T-helper 2 cell treated with Interferon-gamma antibody and Interleukin-4, amounts not matched to agents 5 μg/mL and 100 μg/mL, for 36 hours (primary cell): ENCODE measurements at regions not wholly inside any gene's neighbourhood (a gene's known extent, or its start where the extent isn't known, plus 50 kb on each side); places are given as distances from the start of the nearest gene placed in this dataset.
A peak's percentile ranks its signal among the peaks of the same experiment; 100 is the strongest.

Source experiments
- DNase-seq: peaks from one replicate; pipeline ENCODE4 v3.0.0; 2021; ENCODE audit warnings: low spot score
- H3K27ac Mint-ChIP-seq: one replicate; pipeline ENCODE4 v1.8.0; 2021; ENCODE audit warnings: mild to moderate bottlenecking, mixed read lengths
- H3K27me3 Mint-ChIP-seq: one replicate; pipeline ENCODE4 v1.8.0; 2021; ENCODE audit warnings: low read depth, mixed read lengths
- H3K36me3 Mint-ChIP-seq: one replicate; pipeline ENCODE4 v1.8.0; 2021; ENCODE audit warnings: low read depth, mixed read lengths
- H3K4me1 Mint-ChIP-seq: one replicate; pipeline ENCODE4 v1.8.0; 2021; ENCODE audit warnings: low read depth, mixed read lengths
- H3K4me3 Mint-ChIP-seq: one replicate; pipeline ENCODE4 v1.8.0; 2022; ENCODE audit warnings: mild to moderate bottlenecking, moderate library complexity, mixed read lengths
- H3K9me3 Mint-ChIP-seq: one replicate; pipeline ENCODE4 v1.8.0; 2021; ENCODE audit warnings: mixed read lengths

GRCh38 chr22:22946131-22946530 lies 58.5 kb downstream of the IGLL5 start:
- Mint-ChIP-seq H3K9me3 (no peaks in the 10 kb centered on the region), H3K4me3 (no peak overlapping the region), H3K27me3 (no peaks in the 10 kb centered on the region), H3K4me1 (peaks cover 10% of the 10 kb centered on the region), H3K36me3 (no peaks in the 10 kb centered on the region), H3K27ac (no peak overlapping the region)
- no peak for DNase-seq

DNA sequence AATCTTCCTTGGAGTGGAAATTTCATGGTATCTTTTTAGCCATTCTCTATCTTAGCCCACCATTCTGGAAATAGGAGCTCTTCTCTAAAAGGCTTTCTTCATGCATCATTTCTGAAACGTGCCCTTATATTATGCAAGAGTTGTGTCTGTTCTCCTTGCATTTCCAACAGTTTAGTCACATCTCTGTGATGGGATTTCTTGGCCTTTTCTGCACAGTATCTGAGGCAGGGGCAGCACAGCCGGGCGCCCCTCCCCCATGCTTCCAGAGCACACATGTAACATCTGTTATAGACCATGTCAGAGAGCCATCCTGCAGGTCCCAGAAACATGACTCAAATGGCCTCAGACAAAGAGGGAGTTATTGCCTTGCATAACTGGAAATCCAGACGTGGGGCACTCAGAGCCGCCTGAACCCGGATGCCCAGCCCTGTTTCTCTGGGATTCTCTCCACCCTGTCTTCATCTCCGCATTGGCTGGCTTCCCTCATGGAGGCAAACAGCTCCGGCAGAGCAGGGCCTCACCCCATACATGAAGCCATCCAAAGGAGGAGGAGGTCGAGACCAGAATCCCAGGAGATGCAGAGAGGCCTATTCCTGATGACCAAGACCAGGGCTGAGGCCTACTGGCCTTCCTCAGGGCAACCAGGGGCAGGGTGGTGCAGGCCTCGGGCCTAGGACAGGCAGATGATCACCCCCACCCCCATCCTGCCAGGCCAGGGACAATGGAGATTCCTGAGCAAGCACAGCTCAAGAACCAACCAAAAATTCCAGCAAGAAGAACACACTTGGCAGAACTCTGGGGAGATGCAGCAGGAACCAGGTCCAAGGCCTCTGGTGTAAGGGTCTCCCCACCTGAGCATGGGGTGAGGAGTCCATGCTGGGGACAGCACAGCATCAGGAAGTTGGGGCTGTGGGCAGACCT lies 61.3 kb downstream of the IGLL5 start:
- Mint-ChIP-seq H3K4me3 (no peak overlapping the region), H3K4me1 (peaks cover 10% of the 10 kb centered on the region), H3K9me3 (no peaks in the 10 kb centered on the region), H3K27ac (no peak overlapping the region), H3K27me3 (peaks cover 15% of the 10 kb centered on the region), H3K36me3 (no peaks in the 10 kb centered on the region)
- DNase-seq = no peak

GRCh38 chr22:22949953-22950352 lies 62.3 kb downstream of the IGLL5 start:
- DNase-seq = no peak
- peaks cover 21% of the 10 kb centered on the region for H3K27me3 Mint-ChIP-seq
- no peaks in the 10 kb centered on the region for H3K36me3 Mint-ChIP-seq
- peaks cover 13% of the 10 kb centered on the region for H3K4me1 Mint-ChIP-seq
- H3K27ac Mint-ChIP-seq = no peak overlapping the region
- H3K4me3 Mint-ChIP-seq = no peak overlapping the region
- H3K9me3 Mint-ChIP-seq = no peaks in the 10 kb centered on the region

- Mint-ChIP-seq H3K4me3 (no peak overlapping the region), H3K4me1 (peaks cover 12% of the 10 kb centered on the region), H3K9me3 (no peaks in the 10 kb centered on the region), H3K36me3 (no peaks in the 10 kb centered on the region), H3K27ac (no peak overlapping the region), H3K27me3 (peaks cover 28% of the 10 kb centered on the region)
- no peak for DNase-seq
Observed at GRCh38 chr22:22951035-22951434, 63.4 kb downstream of the IGLL5 start.

DNA sequence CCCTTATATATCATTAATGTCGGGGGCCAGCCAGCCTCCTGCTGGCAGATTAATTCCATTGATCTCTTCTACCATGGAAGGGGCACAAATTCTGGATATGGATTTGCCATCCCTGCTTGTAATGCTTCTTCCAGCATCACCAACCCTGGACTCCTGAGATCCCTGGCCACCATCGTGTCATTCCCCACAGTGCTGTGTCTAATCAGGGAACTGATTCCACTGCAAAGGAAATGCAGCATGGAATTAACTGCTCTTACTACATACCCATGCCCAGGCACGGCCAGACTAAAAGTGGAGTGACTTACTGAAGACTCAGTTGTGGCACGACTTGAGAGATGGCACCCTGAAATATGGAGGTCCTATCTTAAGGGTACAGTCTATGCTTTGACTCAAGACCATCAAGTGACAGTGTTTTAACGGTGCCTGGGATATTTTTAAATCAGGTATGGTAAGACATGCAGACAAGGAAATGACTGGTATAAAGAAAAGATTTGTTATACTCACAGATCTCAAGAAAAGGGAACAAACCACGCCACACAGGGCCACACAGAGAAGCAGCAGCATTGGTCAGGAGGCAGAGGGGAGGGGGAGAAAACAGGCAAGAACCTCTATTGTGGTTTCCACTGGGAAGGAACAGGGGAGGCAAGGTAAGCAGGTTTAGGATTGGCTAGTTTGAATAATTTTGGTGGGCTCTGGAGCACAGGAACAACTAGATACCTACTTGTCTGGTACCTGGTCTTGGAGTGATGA lies 65.1 kb downstream of the IGLL5 start:
- Mint-ChIP-seq H3K9me3 (no peaks in the 10 kb centered on the region), H3K36me3 (no peaks in the 10 kb centered on the region), H3K27me3 (peaks cover 31% of the 10 kb centered on the region), H3K4me1 (peaks cover 5% of the 10 kb centered on the region), H3K27ac (no peak overlapping the region), H3K4me3 (no peak overlapping the region)
- no peak for DNase-seq

DNA sequence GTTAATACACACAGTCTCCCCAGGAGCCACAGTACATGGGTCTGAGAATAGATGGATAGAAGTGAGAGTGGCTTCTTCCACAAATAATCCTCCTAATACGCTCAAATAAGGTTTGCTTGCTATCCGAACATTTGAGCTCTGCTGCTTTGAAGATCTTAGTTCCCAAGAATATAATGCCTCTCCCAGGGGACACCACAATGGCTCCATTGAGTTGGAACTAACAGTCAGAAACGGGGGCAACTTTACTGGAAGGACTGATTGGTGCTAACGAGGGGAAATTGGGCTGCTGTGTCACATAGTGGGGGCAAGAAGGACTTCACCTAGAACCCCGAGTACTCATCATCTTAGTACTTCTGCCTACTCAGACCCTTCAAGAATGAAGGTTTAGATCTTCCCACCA lies 66.2 kb downstream of the IGLL5 start:
- Mint-ChIP-seq H3K9me3 (no peaks in the 10 kb centered on the region), H3K27ac (no peak overlapping the region), H3K27me3 (peaks cover 39% of the 10 kb centered on the region), H3K4me1 (peaks cover 5% of the 10 kb centered on the region), H3K4me3 (no peak overlapping the region), H3K36me3 (no peaks in the 10 kb centered on the region)
- DNase-seq = no peak

- peaks cover 46% of the 10 kb centered on the region for H3K27me3 Mint-ChIP-seq
- DNase-seq = no peak
- H3K9me3 Mint-ChIP-seq = no peaks in the 10 kb centered on the region
- H3K27ac Mint-ChIP-seq = no peak overlapping the region
- H3K4me1 Mint-ChIP-seq = peaks cover 5% of the 10 kb centered on the region
- H3K36me3 Mint-ChIP-seq = no peaks in the 10 kb centered on the region
- no peak overlapping the region for H3K4me3 Mint-ChIP-seq
Observed at GRCh38 chr22:22954656-22955055, 67.0 kb downstream of the IGLL5 start.

- DNase-seq = no peak
- Mint-ChIP-seq H3K9me3 (no peaks in the 10 kb centered on the region), H3K27ac (no peak overlapping the region), H3K27me3 (peaks cover 46% of the 10 kb centered on the region), H3K4me3 (no peak overlapping the region), H3K4me1 (peaks cover 5% of the 10 kb centered on the region), H3K36me3 (no peaks in the 10 kb centered on the region)
Observed at GRCh38 chr22:22955276-22955798, 67.7 kb downstream of the IGLL5 start.

GRCh38 chr22:22955866-22956535 lies 68.4 kb downstream of the IGLL5 start:
- Mint-ChIP-seq H3K27ac (no peak overlapping the region), H3K4me1 (peaks cover 5% of the 10 kb centered on the region), H3K27me3 (peaks cover 46% of the 10 kb centered on the region), H3K36me3 (no peaks in the 10 kb centered on the region), H3K9me3 (no peaks in the 10 kb centered on the region), H3K4me3 (no peak overlapping the region)
- peak; percentile 39 for DNase-seq

GRCh38 chr22:22957090-22957489 lies 69.5 kb downstream of the IGLL5 start:
- DNase-seq = no peak
- H3K9me3 Mint-ChIP-seq = no peaks in the 10 kb centered on the region
- H3K4me3 Mint-ChIP-seq = no peak overlapping the region
- H3K27ac Mint-ChIP-seq = no peak overlapping the region
- H3K27me3 Mint-ChIP-seq = peaks cover 55% of the 10 kb centered on the region
- H3K36me3 Mint-ChIP-seq = no peaks in the 10 kb centered on the region
- H3K4me1 Mint-ChIP-seq = peaks cover 5% of the 10 kb centered on the region

GRCh38 chr22:22958621-22959020 lies 71.0 kb downstream of the IGLL5 start:
- Mint-ChIP-seq H3K27ac (no peak overlapping the region), H3K9me3 (no peaks in the 10 kb centered on the region), H3K4me1 (peaks cover 5% of the 10 kb centered on the region), H3K4me3 (no peak overlapping the region), H3K36me3 (no peaks in the 10 kb centered on the region), H3K27me3 (peaks cover 46% of the 10 kb centered on the region)
- no peak for DNase-seq

- DNase-seq = peak; percentile 47
- H3K27me3 Mint-ChIP-seq = peaks cover 46% of the 10 kb centered on the region
- no peaks in the 10 kb centered on the region for H3K9me3 Mint-ChIP-seq
- no peak overlapping the region for H3K4me3 Mint-ChIP-seq
- no peaks in the 10 kb centered on the region for H3K36me3 Mint-ChIP-seq
- H3K27ac Mint-ChIP-seq = no peak overlapping the region
- H3K4me1 Mint-ChIP-seq = peaks cover 3% of the 10 kb centered on the region
Observed at GRCh38 chr22:22959147-22959827, 71.7 kb downstream of the IGLL5 start.

DNA sequence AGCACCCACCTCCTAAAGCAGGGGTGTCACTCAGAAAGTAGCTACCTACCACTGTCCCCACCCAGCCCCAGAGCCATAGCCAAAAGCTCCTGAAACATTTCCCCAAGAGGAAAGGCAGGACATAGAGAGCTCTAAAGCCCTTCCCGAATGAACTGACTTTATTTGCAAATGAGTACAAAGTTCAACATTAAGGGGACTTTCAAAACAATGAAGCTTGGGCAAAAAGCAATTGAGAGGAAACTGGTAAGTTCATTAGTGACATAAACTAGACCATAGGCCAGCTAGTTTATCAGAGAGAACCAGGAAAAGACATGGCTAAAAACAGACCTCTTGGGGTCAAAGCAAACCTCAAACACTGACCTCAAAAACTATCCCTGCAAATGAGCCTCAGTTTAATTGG lies 72.7 kb downstream of the IGLL5 start:
- Mint-ChIP-seq H3K27me3 (peaks cover 48% of the 10 kb centered on the region), H3K36me3 (no peaks in the 10 kb centered on the region), H3K4me1 (no peaks in the 10 kb centered on the region), H3K4me3 (no peak overlapping the region), H3K27ac (no peak overlapping the region), H3K9me3 (no peaks in the 10 kb centered on the region)
- DNase-seq = no peak
